ENCODE measurements at regions not wholly inside any gene's neighbourhood (a gene's known extent, or its start where the extent isn't known, plus 50 kb on each side); places are given as distances from the start of the nearest gene placed in this dataset.

- no peaks in the 10 kb centered on the region for H3K36me3 Mint-ChIP-seq (ENCODE audit: insufficient read depth)
- H3K4me3 Mint-ChIP-seq (ENCODE audit: low read depth): no peak overlapping the region
- TF ChIP-seq CTCF (IDR thresholded peaks at IDR 0.05; ENCODE audit: unreplicated experiment): no peak
Observed at GRCh38 chr3:191531434-191531972, 70.5 kb downstream of the PYDC2 start.

DNA sequence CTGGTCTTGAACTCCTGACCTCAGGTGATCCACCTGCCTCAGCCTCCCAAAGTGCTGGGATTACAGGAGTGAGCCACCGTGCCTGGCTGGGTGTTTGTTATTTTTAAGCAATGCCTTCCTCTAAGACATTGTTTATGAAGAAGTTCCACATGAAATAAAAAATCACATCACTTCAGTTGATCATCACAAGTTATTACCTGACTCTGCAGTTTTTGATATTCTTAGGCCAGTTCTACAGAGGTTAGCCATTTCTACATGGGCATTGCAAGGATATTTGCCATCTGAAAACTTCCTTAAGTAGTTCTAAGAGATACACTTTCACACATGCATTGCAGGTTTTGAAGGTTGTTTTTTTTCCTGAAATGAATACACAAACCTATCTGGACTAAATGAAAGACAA, 82.1 kb downstream of the PYDC2 start:
- no peak overlapping the region for H3K4me3 Mint-ChIP-seq (ENCODE audit: low read depth)
- TF ChIP-seq CTCF (IDR thresholded peaks at IDR 0.05; ENCODE audit: unreplicated experiment): no peak
- no peaks in the 10 kb centered on the region for H3K4me1 Mint-ChIP-seq (ENCODE audit: low read depth)
- no peak overlapping the region for H3K27ac Mint-ChIP-seq
- H3K36me3 Mint-ChIP-seq (ENCODE audit: insufficient read depth): peaks cover 1% of the 10 kb centered on the region
- no peak for DNase-seq (ENCODE audit: low spot score, unreplicated experiment)
- H3K9me3 Mint-ChIP-seq (ENCODE audit: low read depth): peaks cover 12% of the 10 kb centered on the region
- H3K27me3 Mint-ChIP-seq: no peaks in the 10 kb centered on the region

More at GRCh38 chr3:191531434-191531972, 70.5 kb downstream of the PYDC2 start:
- Mint-ChIP-seq H3K27me3 (no peaks in the 10 kb centered on the region), H3K9me3 (ENCODE audit: low read depth) (no peaks in the 10 kb centered on the region), H3K27ac (no peak overlapping the region), H3K4me1 (ENCODE audit: low read depth) (no peaks in the 10 kb centered on the region)
- no peak for DNase-seq (ENCODE audit: low spot score, unreplicated experiment)

- DNase-seq (ENCODE audit: low spot score, unreplicated experiment): no peak
- H3K27me3 Mint-ChIP-seq: no peaks in the 10 kb centered on the region
- H3K4me1 Mint-ChIP-seq (ENCODE audit: low read depth): no peaks in the 10 kb centered on the region
- TF ChIP-seq CTCF (IDR thresholded peaks at IDR 0.05; ENCODE audit: unreplicated experiment): no peak
- no peak overlapping the region for H3K4me3 Mint-ChIP-seq (ENCODE audit: low read depth)
- H3K36me3 Mint-ChIP-seq (ENCODE audit: insufficient read depth): peaks cover 1% of the 10 kb centered on the region
- peaks cover 20% of the 10 kb centered on the region for H3K9me3 Mint-ChIP-seq (ENCODE audit: low read depth)
- no peak overlapping the region for H3K27ac Mint-ChIP-seq
Observed at GRCh38 chr3:191543897-191544296, 82.9 kb downstream of the PYDC2 start.

- no peaks in the 10 kb centered on the region for H3K27me3 Mint-ChIP-seq
- no peak for DNase-seq (ENCODE audit: low spot score, unreplicated experiment)
- H3K27ac Mint-ChIP-seq: no peak overlapping the region
- no peak for TF ChIP-seq CTCF (IDR thresholded peaks at IDR 0.05; ENCODE audit: unreplicated experiment)
- H3K4me1 Mint-ChIP-seq (ENCODE audit: low read depth): no peaks in the 10 kb centered on the region
- no peak overlapping the region for H3K4me3 Mint-ChIP-seq (ENCODE audit: low read depth)
- H3K36me3 Mint-ChIP-seq (ENCODE audit: insufficient read depth): peaks cover 1% of the 10 kb centered on the region
- peaks cover 21% of the 10 kb centered on the region for H3K9me3 Mint-ChIP-seq (ENCODE audit: low read depth)
Observed at GRCh38 chr3:191549357-191549756, 88.4 kb downstream of the PYDC2 start.

- Mint-ChIP-seq H3K36me3 (ENCODE audit: insufficient read depth) (no peaks in the 10 kb centered on the region), H3K27ac (no peak overlapping the region), H3K27me3 (no peaks in the 10 kb centered on the region), H3K4me1 (ENCODE audit: low read depth) (no peaks in the 10 kb centered on the region), H3K9me3 (ENCODE audit: low read depth) (no peaks in the 10 kb centered on the region), H3K4me3 (ENCODE audit: low read depth) (no peak overlapping the region)
- DNase-seq (ENCODE audit: low spot score, unreplicated experiment): no peak
- no peak for TF ChIP-seq CTCF (IDR thresholded peaks at IDR 0.05; ENCODE audit: unreplicated experiment)
Observed at GRCh38 chr3:191555037-191555436, 94.1 kb downstream of the PYDC2 start.
